ENCODE measurements at regions not wholly inside any gene's neighbourhood (a gene's known extent, or its start where the extent isn't known, plus 50 kb on each side); places are given as distances from the start of the nearest gene placed in this dataset.
A peak's percentile ranks its signal among the peaks of the same experiment; 100 is the strongest.
"Not testable (repeated sequence)": the region's sequence is repeated elsewhere in the genome, so short reads cannot be mapped to it uniquely, and the experiment has no call there.

- WGBS = no CpG with 5 or more reads among the region's 8 CpGs
- H3K27ac ChIP-seq (ENCODE audit: low read length); H3K27me3 ChIP-seq (ENCODE audit: control insufficient read depth, insufficient read depth); H3K4me1 ChIP-seq (ENCODE audit: control insufficient read depth, insufficient read depth, low read length); intact Hi-C loops (cut with DNase I); H3K9me3 ChIP-seq (ENCODE audit: control insufficient read depth, low read length); H3K4me3 ChIP-seq (ENCODE audit: low read length); DNase-seq: not testable (repeated sequence)
- ATAC-seq = peak; percentile 83 to 92
Observed at GRCh38 chr7:75201606-75202079, 109.3 kb downstream of the GTF2IRD2B start.

DNA sequence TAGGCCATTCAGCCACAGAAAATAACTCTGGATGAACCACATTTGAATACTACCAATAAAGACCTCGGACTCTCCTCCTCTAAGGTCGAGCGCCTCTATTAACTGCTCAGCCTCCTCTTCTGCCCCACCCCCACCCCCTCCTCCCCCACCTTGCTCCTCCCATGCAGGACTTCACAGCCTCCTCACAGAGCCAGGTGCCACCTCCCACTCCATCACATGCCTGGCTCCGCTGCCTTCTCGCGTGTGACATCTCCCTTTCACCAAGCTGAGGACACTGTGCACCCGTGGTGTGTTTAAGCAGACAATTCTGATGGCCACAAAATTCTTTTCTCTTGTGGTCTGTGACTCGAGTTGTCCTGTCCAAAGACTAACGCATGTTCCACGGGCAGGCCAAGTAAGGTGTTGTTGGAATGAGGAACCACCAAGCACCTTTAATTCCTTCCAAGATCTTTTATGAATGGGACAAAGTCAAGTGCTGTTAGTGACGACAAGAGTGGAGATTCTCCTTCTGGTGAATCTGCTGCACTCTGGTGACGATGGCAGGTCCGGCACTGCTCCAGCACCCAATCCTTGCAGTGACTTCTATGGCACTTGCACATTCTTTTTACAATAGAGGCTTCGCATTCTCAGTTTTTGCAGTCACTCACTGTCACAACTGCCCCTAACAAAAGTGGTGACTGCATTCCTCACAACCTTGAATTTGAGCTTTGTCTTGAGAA, 113.1 kb downstream of the GTF2IRD2B start:
- intact Hi-C loops (cut with DNase I); DNase-seq; H3K4me3 ChIP-seq (ENCODE audit: low read length); H3K4me1 ChIP-seq (ENCODE audit: control insufficient read depth, insufficient read depth, low read length); H3K9me3 ChIP-seq (ENCODE audit: control insufficient read depth, low read length); H3K27me3 ChIP-seq (ENCODE audit: control insufficient read depth, insufficient read depth); H3K27ac ChIP-seq (ENCODE audit: low read length); ATAC-seq: not testable (repeated sequence)
- WGBS = no CpG with 5 or more reads among the region's 14 CpGs

- intact Hi-C loops (cut with DNase I); H3K4me3 ChIP-seq (ENCODE audit: low read length); DNase-seq; H3K27ac ChIP-seq (ENCODE audit: low read length); ATAC-seq; H3K9me3 ChIP-seq (ENCODE audit: control insufficient read depth, low read length); H3K27me3 ChIP-seq (ENCODE audit: control insufficient read depth, insufficient read depth); H3K4me1 ChIP-seq (ENCODE audit: control insufficient read depth, insufficient read depth, low read length): not testable (repeated sequence)
- WGBS = no CpG with 5 or more reads among the region's 5 CpGs
Observed at GRCh38 chr7:75215460-75215859, 123.1 kb downstream of the GTF2IRD2B start.

GRCh38 chr7:75216963-75217362, 124.6 kb downstream of the GTF2IRD2B start:
- WGBS = no CpG with 5 or more reads among the region's 10 CpGs
- H3K9me3 ChIP-seq (ENCODE audit: control insufficient read depth, low read length); H3K27ac ChIP-seq (ENCODE audit: low read length); intact Hi-C loops (cut with DNase I); H3K4me1 ChIP-seq (ENCODE audit: control insufficient read depth, insufficient read depth, low read length); H3K27me3 ChIP-seq (ENCODE audit: control insufficient read depth, insufficient read depth); DNase-seq; ATAC-seq; H3K4me3 ChIP-seq (ENCODE audit: low read length): not testable (repeated sequence)

GRCh38 chr7:75226102-75226501, 133.7 kb downstream of the GTF2IRD2B start:
- intact Hi-C loops (cut with DNase I); H3K9me3 ChIP-seq (ENCODE audit: control insufficient read depth, low read length); H3K4me3 ChIP-seq (ENCODE audit: low read length); H3K27me3 ChIP-seq (ENCODE audit: control insufficient read depth, insufficient read depth); DNase-seq; H3K27ac ChIP-seq (ENCODE audit: low read length); ATAC-seq; H3K4me1 ChIP-seq (ENCODE audit: control insufficient read depth, insufficient read depth, low read length): not testable (repeated sequence)
- no CpG with 5 or more reads among the region's 4 CpGs for WGBS

DNA sequence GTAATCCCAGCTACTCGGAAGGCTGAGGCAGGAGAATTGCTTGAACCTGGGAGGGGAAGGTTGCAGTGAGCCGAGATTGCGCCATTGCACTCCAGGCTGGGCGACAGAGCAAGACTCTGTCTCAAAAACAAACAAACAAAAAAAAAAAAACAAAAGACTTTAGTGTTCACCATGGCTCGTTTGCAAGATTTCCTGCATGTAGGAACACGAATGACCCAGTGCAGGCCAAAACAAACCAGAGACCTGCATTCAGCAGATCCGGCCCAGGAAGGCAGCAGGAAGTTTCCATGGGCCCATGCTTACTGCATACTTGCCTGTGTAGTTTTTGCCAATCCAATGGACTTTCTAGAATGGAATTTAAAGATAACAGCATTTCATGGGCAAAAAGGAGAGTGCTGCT, 137.2 kb downstream of the GTF2IRD2B start:
- DNase-seq; H3K4me1 ChIP-seq (ENCODE audit: control insufficient read depth, insufficient read depth, low read length); H3K9me3 ChIP-seq (ENCODE audit: control insufficient read depth, low read length); H3K4me3 ChIP-seq (ENCODE audit: low read length); H3K27me3 ChIP-seq (ENCODE audit: control insufficient read depth, insufficient read depth); H3K27ac ChIP-seq (ENCODE audit: low read length); intact Hi-C loops (cut with DNase I): not testable (repeated sequence)
- WGBS = 67% methylated on average over 6 of the region's 7 CpGs
- ATAC-seq = peak in 1 of 2 donors; percentile 67

GRCh38 chr7:75230558-75230957, 138.2 kb downstream of the GTF2IRD2B start:
- H3K27ac ChIP-seq (ENCODE audit: low read length); H3K27me3 ChIP-seq (ENCODE audit: control insufficient read depth, insufficient read depth); intact Hi-C loops (cut with DNase I); H3K9me3 ChIP-seq (ENCODE audit: control insufficient read depth, low read length); DNase-seq; H3K4me1 ChIP-seq (ENCODE audit: control insufficient read depth, insufficient read depth, low read length); H3K4me3 ChIP-seq (ENCODE audit: low read length); ATAC-seq: not testable (repeated sequence)
- no CpG with 5 or more reads among the region's 4 CpGs for WGBS

DNA sequence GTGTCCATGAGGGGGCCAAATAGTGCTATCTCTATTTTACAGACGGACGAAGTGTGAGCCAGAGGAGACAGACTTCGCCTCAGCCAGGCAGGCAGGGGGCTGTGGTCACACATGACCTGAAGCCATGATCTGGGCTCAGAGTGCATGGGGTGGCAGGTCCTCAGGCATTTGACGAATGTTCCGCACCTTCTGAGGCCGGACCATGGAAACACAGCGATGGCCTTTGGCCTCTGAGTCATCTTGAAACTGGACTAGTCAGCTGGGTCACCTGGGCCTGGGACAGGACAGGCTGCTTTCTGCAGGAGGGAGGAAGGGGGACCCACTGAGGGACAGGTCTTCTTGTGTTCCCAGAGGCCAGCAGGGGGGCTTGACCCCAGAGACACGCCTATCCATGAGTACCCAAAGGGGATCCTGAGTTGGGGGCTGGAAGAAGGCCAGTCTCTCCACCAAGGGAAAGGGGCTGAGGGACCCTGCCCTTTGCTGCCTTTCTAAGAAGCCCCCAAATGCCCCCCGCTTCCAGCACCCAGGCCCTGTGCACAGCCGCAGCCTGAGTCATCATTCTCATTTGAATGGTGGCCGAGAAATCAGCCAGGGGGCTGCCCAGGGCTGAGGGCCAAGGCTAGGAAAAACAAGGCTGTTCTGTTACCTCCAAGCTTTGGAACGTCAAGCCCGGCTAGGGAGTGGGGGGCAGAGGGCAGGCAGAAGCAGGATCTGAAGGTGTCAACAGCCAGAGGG, 142.9 kb downstream of the GTF2IRD2B start:
- DNase-seq; H3K27me3 ChIP-seq (ENCODE audit: control insufficient read depth, insufficient read depth); H3K27ac ChIP-seq (ENCODE audit: low read length); H3K9me3 ChIP-seq (ENCODE audit: control insufficient read depth, low read length); intact Hi-C loops (cut with DNase I); H3K4me3 ChIP-seq (ENCODE audit: low read length); H3K4me1 ChIP-seq (ENCODE audit: control insufficient read depth, insufficient read depth, low read length): not testable (repeated sequence)
- peak in 1 of 2 donors; percentile 20 for ATAC-seq
- no CpG with 5 or more reads among the region's 13 CpGs for WGBS

- H3K9me3 ChIP-seq (ENCODE audit: control insufficient read depth, low read length); ATAC-seq; H3K4me3 ChIP-seq (ENCODE audit: low read length); H3K27ac ChIP-seq (ENCODE audit: low read length); DNase-seq; H3K27me3 ChIP-seq (ENCODE audit: control insufficient read depth, insufficient read depth); intact Hi-C loops (cut with DNase I); H3K4me1 ChIP-seq (ENCODE audit: control insufficient read depth, insufficient read depth, low read length): not testable (repeated sequence)
- WGBS = no CpG with 5 or more reads among the region's 11 CpGs
Observed at GRCh38 chr7:75235827-75236167, 143.4 kb downstream of the GTF2IRD2B start.

DNA sequence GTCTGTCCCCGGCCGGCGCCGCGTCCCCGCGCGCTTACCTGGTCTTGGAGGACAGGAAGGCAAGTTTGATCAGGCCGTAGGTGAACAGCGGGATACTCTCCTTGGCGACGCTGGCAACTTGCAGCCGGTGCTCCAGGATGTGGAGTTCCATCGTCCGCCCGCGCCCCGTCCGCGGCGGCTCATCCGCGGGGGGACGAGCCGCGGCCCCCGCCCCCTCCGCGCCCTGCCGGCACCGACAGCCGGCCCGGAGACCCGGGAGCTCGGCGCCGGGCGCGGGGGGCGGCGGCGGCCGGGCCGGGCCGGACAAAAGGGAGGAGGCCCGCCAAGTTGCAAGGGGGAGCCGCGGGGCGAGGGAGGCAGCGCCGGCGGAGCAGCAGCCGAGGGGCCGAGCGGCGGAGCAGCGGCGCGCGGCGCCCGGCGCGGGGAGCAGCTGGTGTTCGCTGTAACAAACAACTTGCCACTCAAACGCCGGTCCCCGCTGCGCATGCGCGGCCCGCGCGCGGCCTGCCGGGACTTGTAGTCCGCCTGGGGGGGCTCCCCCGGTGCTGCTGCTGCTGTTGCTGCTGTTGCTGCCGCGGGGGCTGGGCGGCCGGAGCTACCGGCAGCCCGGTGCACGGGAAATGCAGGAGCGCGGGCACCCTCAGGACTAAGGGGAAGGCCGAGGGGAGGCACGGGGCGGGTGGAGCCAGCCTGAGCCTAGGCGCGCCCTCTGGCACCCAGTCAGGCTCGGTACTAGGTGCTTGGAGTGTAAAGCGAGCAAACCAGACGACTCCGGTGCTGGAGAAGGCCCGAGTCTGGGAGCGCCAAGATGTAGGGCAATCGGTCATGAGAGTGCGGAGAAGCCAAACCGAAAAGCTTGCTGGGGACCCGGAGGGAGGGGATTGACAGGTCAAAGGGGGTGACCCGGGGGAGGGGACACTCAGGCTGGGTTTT, 145.1 kb downstream of the GTF2IRD2B start:
- H3K4me1 ChIP-seq (ENCODE audit: control insufficient read depth, insufficient read depth, low read length); intact Hi-C loops (cut with DNase I); H3K27ac ChIP-seq (ENCODE audit: low read length); H3K4me3 ChIP-seq (ENCODE audit: low read length); H3K27me3 ChIP-seq (ENCODE audit: control insufficient read depth, insufficient read depth); H3K9me3 ChIP-seq (ENCODE audit: control insufficient read depth, low read length): not testable (repeated sequence)
- WGBS = 0% methylated on average over 7 of the region's 103 CpGs
- ATAC-seq (peak; percentile 87 to 92), DNase-seq (peak in 1 of 3 donors; percentile 75)

DNA sequence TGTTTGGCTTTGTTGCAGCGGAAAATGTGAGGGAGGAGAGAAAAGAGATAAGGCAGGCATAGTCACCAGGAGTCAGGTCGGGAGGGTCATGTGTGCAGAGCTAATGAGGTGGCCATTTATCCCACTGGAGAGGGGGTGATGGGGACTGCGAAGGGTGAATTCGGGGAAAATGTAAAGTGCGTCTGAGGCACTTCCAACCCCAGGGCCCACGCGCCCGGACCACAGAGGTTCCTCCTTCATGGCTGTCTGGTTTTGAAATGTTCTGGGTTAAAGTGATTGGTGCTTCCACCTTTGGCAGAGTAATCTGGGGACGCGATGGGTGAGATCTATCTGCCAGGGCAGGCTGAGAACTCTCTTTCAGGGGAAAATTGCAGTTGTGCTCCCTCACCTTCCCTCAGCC, 145.9 kb downstream of the GTF2IRD2B start:
- DNase-seq; intact Hi-C loops (cut with DNase I); H3K27me3 ChIP-seq (ENCODE audit: control insufficient read depth, insufficient read depth); H3K9me3 ChIP-seq (ENCODE audit: control insufficient read depth, low read length); H3K27ac ChIP-seq (ENCODE audit: low read length); H3K4me3 ChIP-seq (ENCODE audit: low read length); H3K4me1 ChIP-seq (ENCODE audit: control insufficient read depth, insufficient read depth, low read length): not testable (repeated sequence)
- ATAC-seq = peak in 1 of 2 donors; percentile 74
- WGBS = no CpG with 5 or more reads among the region's 10 CpGs

All from right cardiac atrium (tissue), 5 donors.